HCT116 (cell line): ENCODE measurements at regions not wholly inside any gene's neighbourhood (a gene's known extent, or its start where the extent isn't known, plus 50 kb on each side); places are given as distances from the start of the nearest gene placed in this dataset.

Source experiments
- ATF3 ChIP-seq: IDR thresholded peaks from 2 replicates; pipeline ENCODE4 v1.6.1; 2012
- CEBPB ChIP-seq: IDR thresholded peaks from 2 replicates; pipeline ENCODE4 v1.6.1; 2012; ENCODE audit warnings: low read depth
- CTCF ChIP-seq, 3 experiments: fragments of 200-600 bp in 1 of 3; sonication (generic) in 1 of 3; IDR thresholded peaks in 2 of 3; conservative IDR thresholded peaks in 1 of 3; 2 replicates each; pipeline ENCODE4 v1.5.1; 2012 to 2017; ENCODE audit warnings: low read depth in 2 of 3, low read length in 2 of 3, antibody characterized with exemption in 1 of 3, borderline replicate concordance in 1 of 3, control low read depth in 1 of 3, mild to moderate bottlenecking in 1 of 3, mixed read lengths in 1 of 3, mixed run types in 1 of 3, moderate library complexity in 1 of 3; ENCODE audit not compliant: insufficient read depth in 1 of 3
- EZH2 ChIP-seq: fragments of 200-600 bp; sonication (generic); IDR thresholded peaks from 2 replicates; pipeline ENCODE4 v1.6.1; 2017; ENCODE audit warnings: antibody characterized with exemption, mixed run types
- MAX ChIP-seq: IDR thresholded peaks from 2 replicates; pipeline ENCODE4 v1.6.1; 2012
- POLR2A ChIP-seq: IDR thresholded peaks from 2 replicates; pipeline ENCODE4 v1.7.0; 2011; ENCODE audit warnings: borderline replicate concordance; ENCODE audit not compliant: insufficient read depth, insufficient read length; ENCODE audit errors: extremely low read depth
- POLR2AphosphoS5 ChIP-seq: IDR thresholded peaks from 2 replicates; pipeline ENCODE4 v1.6.1; 2011; ENCODE audit warnings: mild to moderate bottlenecking, low read depth, low read length, moderate library complexity
- YY1 ChIP-seq: IDR thresholded peaks from 2 replicates; pipeline ENCODE4 v1.6.1; 2011; ENCODE audit warnings: low read length, low read depth, moderate library complexity, mild to moderate bottlenecking; ENCODE audit not compliant: insufficient replicate concordance; ENCODE audit errors: extremely low read depth
- ZFX ChIP-seq: fragments of 450-650 bp; IDR thresholded peaks from 2 replicates; pipeline ENCODE4 v1.6.1; 2017
- ZNF274 ChIP-seq: fragments of 200-500 bp; sonication (Bioruptor generic); IDR thresholded peaks from 2 replicates; pipeline ENCODE4 v1.6.1; 2014; ENCODE audit warnings: mild to moderate bottlenecking, low read depth, low read length, inconsistent platforms
- TF ChIP-seq, protein P1 (sequence below): IDR thresholded peaks from 2 replicates; pipeline ENCODE4 v1.6.1; 2011; ENCODE audit warnings: mild to moderate bottlenecking, low read length, moderate library complexity; ENCODE audit not compliant: insufficient replicate concordance; ENCODE audit errors: extremely low read depth

- TF ChIP-seq ATF3 (no peak), CTCF (IDR thresholded peaks at IDR 0.05 in 2 of 3, conservative IDR thresholded peaks at IDR 0.05 in 1 of 3; ENCODE audit: borderline replicate concordance in 1 of 3, insufficient read depth in 1 of 3, low read depth in 2 of 3, low read length in 2 of 3) (no peak), MAX (no peak), YY1 (no peak), POLR2A (no peak), POLR2AphosphoS5 (no peak), CEBPB (no peak), ZFX (no peak), EZH2 (no peak), ZNF274 (no peak)
- TF ChIP-seq, protein P1, sequence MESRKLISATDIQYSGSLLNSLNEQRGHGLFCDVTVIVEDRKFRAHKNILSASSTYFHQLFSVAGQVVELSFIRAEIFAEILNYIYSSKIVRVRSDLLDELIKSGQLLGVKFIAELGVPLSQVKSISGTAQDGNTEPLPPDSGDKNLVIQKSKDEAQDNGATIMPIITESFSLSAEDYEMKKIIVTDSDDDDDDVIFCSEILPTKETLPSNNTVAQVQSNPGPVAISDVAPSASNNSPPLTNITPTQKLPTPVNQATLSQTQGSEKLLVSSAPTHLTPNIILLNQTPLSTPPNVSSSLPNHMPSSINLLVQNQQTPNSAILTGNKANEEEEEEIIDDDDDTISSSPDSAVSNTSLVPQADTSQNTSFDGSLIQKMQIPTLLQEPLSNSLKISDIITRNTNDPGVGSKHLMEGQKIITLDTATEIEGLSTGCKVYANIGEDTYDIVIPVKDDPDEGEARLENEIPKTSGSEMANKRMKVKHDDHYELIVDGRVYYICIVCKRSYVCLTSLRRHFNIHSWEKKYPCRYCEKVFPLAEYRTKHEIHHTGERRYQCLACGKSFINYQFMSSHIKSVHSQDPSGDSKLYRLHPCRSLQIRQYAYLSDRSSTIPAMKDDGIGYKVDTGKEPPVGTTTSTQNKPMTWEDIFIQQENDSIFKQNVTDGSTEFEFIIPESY, result no peak
These were observed 95.1 kb upstream of the MSH6 start for GRCh38 chr2:47687856-47688255.
